HG03280 (cell line): ENCODE measurements at regions not wholly inside any gene's neighbourhood (a gene's known extent, or its start where the extent isn't known, plus 50 kb on each side); places are given as distances from the start of the nearest gene placed in this dataset.

Experiments used
- ATAC-seq: cut with Tn5 transposase; IDR thresholded peaks from one replicate; pipeline ENCODE4 v1.9.1; 2021; ENCODE audit warnings: mild to moderate bottlenecking, moderate library complexity; ENCODE audit not compliant: unreplicated experiment

DNA sequence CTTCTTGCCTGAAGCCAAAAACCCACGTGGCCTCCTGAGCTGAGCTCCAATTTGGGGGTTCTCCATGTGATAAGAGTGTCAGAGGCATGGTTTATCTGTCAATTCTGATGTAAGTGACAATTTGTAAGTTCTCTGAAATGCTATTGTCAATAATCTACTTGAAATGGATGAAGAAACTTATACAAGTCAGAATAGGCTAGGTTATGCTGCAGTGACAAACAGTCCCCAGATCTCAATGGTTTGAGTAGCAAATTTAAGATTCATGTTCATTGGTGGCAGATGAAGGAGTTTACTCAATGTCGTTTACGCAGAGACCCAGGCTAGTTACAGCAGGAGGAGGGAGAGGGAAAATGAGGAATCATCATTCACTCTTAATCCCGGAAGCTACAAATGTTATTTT lies 352.4 kb downstream of the KIF16B start:
- no peak for ATAC-seq

DNA sequence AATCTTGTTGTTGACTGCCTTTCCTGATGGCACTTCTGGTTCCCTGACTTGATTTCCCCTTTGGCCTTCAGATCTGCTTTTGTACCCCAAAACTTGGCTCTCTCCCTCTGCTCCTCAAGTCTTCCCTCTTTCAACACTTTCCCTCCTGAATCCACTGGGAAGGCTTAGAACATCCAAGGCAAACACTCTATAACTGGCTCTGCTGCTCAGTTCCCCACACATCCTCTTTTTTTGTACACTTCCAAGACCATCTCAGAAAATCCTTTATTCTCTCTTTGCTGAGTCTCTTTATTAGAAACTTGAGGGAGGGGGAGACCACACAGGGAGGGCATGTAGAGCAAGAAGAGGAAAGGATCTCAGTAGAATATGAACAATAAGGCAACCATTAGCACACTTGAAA lies 354.1 kb downstream of the KIF16B start:
- ATAC-seq: no peak

DNA sequence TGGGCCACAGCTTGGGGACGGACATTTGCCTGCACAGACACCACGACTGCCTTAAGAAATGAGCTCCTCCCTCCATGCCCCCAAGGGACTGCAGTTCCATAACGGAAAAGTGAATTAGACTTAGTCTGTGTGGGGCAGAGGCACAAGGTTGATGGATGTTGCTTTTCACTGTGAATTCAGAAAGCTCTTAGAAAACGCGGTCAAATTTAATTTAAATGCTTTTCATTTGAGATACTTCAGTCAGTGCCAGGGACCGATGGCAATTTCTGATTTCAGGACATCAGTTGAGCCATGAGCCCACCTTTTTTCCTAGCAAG lies 356.4 kb downstream of the KIF16B start:
- no peak for ATAC-seq

DNA sequence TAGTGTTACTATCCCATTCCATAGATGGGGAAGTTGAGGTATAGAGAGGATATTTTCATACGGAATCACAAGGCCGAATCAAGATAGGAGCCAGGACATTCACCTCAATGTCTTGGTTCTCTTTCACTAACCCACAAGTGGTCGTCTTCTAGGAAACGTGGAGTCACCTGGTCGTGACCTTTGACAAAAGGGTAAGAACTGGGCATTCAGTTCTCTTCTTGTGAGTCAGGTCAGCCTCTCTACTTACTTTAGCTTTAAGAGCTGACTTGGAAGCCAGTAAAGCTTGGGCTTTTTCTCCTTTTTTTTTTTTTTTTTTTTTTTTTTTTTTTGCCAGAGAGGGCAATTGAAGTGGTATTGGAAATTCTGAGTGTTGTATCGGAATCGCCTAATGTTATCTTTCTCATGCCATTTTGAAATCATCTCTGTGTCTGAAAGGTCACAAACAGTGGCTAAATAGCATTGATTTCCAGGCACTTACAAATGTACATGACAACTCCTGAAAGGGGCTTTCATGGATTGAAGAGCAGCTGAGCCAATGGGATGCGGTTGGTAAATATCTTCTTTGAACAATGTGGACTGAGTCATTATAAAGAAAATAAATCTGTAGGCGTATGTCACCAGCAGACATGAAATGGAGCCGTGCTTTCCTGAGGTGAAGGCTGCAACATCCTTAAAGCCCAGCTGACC lies 356.9 kb downstream of the KIF16B start:
- ATAC-seq: no peak

DNA sequence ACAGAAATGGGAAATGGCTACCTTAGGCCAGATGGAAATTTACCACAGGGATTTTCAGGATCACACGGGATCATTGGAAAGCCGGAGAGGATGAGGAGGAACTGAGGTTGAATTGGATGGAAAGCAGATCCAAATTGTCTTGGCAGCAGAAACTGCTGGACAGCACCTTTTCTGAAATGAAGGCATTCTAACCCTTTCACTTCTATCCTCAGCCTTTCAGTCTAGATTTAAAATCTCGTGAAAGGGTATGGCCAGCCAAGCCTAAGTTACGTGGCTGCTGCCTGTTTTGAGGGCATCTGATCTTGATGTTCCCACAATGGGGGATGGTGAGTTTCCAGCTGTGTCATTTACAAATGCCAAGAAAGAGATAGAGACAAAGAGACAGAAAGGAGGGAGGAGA lies 358.2 kb downstream of the KIF16B start:
- no peak for ATAC-seq

DNA sequence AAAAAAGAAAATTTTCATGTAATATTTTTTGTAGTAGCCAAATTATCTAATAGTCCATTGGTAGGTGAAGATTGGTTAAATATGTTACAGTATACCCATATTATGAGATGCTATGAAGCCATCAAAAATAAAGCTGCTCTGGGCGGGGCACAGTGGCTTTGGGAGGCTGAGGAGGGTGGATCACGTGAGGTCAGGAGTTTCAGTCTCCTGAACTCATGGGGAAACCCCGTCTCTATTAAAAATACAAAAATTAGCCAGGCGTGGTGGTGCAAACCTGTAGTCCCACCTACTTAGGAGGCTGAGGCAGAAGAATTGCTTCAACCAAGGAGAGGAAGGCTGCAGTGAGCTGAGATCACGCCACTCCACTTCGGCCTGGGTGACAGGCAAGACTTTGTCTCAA lies 360.5 kb downstream of the KIF16B start:
- ATAC-seq: no peak

DNA sequence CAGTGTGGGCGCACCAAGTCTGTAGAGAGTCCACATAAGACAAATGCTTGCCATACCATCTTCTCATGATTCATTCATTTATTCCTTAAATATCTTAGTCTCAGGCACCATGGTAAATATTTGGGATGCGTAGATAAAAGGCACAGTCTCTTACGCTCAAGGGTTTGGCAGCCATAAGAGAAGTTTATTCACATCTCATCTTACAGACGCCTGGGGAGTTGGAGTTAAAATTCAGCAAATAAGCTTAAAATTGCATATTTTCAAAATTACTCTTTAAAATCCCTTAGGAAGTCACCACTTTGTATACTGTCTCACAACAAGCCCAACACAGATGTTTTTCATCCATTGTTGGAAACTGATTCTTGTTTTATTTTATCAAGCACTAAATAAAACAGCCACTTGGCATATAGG lies 363.3 kb downstream of the KIF16B start:
- no peak for ATAC-seq

DNA sequence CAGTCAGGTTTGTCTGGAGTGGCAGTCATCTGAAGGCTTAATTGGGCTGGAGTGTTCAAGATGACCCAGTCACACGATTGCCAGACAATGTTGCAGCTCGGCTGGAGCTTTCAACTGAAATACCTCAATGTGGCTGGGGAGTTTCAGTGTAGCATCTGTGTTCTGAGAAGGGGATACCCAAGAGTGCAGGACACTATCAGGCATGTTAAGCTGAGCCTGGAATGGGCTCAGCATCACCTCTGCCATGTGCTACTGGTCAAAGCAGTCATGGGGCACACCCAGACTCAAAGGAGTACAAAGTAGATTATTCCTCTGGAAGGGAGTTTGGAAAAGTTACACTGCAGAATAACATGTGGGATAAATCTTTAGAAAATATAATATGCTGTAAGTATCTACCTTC lies 363.9 kb downstream of the KIF16B start:
- ATAC-seq: no peak

DNA sequence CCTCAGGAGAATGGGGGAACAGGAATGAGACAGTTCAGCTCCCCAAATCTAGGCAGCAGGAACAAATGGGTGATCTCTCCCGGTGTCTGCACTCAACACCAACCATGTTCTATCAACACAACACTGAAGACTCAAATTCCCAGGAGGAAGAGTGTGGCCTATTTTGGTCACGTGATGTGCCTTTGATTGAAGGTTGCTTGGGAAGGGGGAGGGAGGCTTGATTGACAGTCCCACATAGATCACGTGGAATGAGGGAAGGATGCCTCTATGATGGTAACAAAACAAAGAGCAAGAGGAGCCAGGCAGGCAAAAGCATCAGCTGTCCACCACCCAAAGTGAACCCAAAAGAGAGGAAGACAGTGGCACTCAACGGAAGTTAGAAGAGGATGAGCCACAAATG lies 364.8 kb downstream of the KIF16B start:
- no peak for ATAC-seq

DNA sequence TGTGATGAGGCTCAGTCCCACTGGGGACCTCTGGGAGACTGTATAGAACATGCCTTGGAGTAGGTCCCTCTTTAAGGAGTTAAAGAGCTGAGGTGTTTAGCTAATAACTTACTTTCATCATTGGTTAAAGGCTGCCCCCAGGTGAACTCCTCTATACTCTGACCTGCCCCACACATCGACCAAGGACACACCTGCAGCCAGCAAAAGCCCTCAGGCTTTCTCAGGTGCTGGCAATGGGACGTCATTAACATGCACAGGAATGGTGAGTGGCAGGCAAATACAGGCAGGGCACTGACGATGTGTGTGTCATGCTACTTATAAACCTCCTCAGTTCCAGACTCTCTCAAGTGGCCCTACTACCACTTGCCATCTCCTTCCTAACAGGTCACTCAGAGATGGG lies 366.4 kb downstream of the KIF16B start:
- ATAC-seq: no peak

DNA sequence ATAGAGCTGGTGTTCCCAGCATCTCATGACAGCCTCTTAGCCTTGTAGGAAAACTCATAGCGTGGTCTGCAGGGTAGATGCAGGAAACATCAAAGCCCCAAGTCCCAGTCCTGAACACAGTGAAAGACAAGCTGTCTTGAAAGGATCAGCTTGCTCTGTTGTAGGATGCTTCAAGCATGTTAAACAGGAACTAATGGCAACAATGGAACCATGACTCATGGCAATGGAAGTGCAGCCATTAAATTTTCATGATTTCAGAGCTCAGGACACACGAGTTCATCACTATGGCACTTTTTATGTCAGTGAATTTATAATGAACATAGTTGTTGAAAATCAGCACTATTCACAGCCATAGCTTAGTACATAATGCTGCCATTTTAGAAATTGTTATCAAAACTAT lies 367.7 kb downstream of the KIF16B start:
- ATAC-seq: no peak

DNA sequence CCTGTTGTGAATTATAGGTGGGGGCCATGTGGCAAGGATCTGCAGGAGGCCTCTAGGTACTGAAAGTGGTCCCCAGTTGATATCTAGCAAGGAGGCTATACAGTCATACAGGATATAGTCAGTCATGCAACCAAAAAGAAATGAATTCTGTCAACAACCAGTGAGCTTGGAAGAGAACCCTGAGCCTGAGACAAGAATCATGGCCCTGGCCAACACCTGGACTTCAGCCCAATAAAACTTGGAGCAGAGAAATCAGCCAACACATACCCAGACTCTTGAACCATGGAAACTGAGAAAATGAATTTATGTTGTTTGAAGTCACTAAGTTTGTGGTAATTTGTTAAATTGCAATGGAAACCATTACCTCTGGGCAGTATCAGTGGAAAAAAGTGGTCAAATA lies 370.2 kb downstream of the KIF16B start:
- ATAC-seq: no peak

DNA sequence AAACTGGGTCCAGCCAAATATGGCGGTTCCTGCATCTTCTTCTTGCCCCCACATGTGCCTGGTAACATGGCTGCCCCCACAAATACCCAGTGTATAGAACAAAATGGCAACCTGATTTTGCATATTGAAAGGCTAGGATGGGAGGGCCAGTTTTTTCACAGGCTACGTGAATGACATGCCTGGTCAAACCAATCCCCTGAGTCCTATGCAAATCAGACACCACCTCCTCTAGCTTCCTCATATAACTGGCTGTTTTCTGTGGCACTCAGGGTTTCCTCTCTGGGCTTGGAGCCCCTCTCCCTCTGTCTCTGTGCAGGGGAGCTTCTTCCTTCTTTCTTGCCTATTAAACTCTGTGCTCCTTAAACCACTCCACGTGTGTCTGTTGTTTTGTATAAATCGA lies 372.1 kb downstream of the KIF16B start:
- ATAC-seq: no peak

DNA sequence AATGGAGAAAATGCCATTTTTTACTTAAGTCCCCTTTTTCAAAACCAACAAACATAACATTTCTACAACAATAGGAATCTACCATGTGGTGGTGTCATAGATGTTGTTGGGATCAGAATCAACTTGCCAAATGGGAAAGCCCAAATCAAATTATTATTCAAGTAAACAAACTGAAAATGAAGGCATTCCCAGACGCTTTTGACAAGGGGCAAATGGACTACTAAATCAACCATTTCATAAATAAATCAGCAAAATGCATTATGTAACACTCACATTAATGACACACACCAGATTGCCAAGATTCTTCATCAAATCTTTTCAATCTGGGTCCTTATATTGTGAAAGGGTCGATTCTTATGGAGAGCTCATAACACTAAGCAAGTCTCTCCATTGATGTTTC lies 375.6 kb downstream of the KIF16B start:
- ATAC-seq: no peak

DNA sequence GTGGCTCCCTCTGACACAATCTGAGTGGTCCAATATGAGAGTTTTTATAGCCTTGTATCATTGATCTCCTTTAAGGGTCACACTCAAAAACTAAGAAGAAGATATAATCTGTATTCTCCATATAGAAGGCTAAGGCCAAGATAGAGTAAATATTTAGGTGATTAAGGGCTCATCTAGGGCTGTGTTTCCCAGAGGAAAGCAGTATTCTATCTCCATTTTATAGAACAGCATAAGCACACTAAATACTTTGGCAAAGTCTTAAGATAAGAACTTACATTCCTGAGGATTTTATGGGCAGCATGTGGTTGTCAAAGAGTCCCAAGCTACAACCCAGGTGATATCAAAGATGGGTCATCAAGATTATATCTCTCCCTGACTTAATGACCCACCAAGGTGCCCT lies 377.6 kb downstream of the KIF16B start:
- no peak for ATAC-seq

DNA sequence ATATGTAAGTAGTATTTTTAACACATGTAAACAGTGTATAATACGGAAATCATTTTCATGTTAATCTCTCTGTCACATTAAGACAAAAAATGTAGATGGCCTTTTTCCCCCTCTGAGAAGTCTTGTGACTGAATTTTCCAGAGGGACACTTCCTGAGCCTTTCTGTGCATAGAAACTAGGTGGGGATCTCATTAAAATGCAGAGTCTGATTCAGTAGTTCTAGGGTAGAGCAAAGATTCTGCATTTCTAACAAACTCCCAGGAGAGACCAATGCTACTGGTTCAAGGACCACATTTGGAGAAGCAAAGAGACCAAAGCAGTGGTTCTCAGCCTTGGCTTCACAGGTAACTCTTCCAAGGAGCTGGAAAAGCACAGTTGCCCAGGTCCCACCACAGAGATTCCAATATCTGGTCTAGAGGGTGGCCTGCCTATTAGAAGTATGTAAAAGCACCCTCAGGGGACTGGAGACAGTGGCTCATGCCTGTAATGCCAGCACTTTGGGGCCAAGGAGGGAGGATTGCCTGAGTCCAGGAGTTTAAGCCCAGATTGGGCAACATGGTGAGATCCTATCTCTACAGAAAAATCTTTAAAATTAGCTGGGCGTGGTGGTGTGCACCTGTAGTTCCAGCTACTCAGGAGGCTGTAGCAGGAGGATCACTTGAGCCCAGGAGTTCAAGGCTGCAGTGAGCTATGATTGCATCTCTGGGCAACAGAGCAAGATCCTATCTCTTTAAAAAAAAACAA lies 378.5 kb downstream of the KIF16B start:
- no peak for ATAC-seq

DNA sequence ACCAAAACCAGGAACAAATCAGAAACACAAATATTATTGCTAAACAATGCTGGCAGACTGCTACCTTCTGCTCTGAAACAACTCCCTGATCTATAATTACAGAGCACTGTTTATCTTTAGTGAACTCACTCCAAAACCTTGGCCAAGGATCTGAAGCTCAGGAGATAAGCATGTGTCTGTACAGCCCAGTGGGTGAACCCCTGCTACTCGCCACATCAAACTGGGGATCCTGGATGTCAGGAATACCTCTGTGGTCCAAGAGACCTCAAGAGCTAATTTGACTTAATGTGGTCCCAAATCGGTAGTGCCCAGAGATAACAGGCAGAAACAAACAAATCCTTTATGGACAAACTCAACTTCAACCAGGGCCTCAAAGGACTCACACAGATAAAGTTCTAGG lies 381.8 kb downstream of the KIF16B start:
- no peak for ATAC-seq

DNA sequence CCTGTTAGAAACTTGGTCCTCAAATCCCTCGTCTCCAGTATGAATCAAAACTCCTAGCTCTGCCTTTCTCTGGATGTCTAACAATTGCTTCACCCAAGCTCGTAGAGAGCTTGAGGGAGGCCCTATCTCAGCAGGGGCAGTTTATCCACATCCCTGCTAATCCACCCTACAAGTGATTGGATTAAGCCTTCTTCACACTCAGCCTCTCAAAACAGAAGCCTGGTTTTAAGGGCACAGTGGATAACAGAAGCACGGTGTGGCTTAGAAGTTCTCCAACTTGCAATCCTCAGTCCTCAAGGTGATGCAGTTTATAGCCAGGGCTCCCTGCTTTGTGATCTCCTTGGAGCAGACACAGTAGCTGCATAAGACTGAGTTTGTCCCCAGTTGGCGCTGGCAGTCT lies 383.9 kb downstream of the KIF16B start:
- no peak for ATAC-seq

DNA sequence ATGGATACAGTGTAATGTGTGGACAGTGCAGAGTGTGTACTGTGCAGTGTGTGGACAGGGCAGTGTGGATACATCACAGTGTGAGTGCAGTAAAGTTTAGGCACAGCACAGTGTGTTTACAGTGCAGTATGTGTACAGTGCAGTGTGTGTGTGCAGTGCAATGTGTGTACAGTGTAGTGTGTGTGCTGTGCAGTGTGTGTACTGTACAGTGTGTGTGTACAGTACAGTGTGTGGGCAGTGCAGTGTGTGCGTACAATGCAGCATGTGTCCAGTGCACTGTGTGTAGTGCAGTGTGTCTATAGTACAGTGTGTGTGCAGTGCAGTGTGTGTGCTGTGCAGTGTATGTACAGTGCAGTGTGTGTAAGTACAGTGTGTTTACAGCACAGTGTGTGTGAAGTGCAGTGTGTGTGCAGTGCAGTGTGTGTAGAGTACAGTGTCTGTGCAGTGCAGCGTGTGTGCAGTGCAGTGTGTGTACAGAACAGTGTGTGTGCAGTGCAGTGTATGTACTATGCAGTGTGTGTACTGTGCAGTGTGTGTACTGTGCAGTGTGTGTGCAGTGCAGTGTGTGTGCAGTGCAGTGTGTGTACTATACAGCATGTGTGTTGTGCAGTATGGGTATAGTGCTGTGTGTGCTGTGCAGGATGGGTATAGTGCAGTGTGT lies 385.2 kb downstream of the KIF16B start:
- no peak for ATAC-seq

DNA sequence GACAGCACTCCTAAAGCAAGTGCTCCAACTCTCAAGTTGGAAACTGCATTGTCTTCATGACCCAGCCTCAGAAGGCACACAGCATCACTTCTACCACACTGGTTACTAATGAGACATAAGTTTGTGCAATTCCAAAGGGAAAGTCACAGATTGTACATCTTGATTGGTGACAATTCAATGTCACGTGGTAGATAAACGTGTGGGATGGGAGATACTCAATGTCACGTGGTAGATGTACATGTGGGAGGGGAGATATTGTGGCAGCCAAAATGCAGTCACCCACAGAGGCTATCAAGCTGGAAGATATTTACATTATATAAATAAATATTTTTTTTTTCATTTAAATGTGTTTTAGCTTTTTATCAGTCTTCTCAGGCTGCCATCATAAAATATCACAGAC lies 393.3 kb downstream of the KIF16B start:
- no peak for ATAC-seq

DNA sequence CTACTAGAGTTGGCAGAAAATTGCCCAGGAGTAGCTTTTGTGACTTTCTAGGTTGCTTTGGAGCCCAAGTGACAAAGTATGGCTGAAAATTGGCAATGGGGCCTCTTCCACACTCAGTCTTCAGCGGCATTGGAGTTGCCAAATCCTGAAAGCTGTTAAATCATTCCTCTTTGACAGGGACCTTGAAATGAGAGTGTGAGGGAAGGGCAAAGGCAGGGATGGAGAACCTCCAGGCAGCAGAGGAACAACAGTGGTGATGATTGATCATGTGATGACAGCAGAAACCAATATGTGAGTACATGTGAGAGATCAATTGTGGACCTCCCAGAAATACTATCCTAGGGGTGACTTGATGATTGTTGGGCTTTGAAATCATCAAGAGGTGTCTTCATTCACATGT lies 393.9 kb downstream of the KIF16B start:
- ATAC-seq: no peak

DNA sequence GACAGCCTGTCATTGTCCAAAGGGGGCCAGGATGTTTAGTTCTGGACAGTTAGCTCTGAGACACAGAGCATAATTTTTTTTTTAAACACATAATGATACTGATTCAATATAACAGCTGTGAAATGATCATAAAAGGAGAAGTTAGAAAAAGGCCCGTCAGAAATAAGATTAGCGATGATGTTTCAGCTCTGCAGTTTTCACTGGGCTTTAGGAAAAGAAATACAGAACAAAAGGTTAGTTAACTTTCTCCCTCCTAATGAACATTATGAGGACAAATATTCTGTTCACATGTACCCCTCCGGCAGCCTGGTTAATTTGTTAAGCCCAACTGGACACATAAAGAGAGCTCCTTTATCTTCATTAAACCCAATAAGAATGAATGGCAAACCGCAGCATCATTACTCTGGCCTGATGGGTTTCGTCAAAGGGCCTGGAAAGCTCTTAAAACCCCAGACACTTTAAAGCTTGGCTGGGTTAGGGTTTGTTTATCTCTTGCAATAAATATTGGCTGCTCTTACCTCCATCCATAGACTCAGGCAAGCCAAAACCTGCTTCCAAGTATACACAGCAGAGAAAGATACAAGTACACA lies 394.6 kb downstream of the KIF16B start:
- ATAC-seq: no peak
